DOHH2 (cell line): ENCODE measurements at regions not wholly inside any gene's neighbourhood (a gene's known extent, or its start where the extent isn't known, plus 50 kb on each side); places are given as distances from the start of the nearest gene placed in this dataset.

Experiments used
- H3F3A ChIP-seq: fragments of 200-600 bp; sonication (generic), shearing (Covaris generic); 2 replicates; pipeline ENCODE4 v1.6.0; 2016; ENCODE audit warnings: antibody characterized with exemption, mild to moderate bottlenecking; ENCODE audit not compliant: control insufficient read depth, insufficient read depth
- H3K27ac ChIP-seq: fragments of 200-600 bp; sonication (generic); 2 replicates; pipeline ENCODE4 v1.5.1; 2014; ENCODE audit warnings: low read depth, mild to moderate bottlenecking, low read length, moderate library complexity
- H3K27me3 ChIP-seq: fragments of 200-600 bp; sonication (generic); 2 replicates; pipeline ENCODE4 v1.6.1; 2014; ENCODE audit warnings: mild to moderate bottlenecking, low read length, mixed read lengths; ENCODE audit not compliant: control insufficient read depth
- H3K36me3 ChIP-seq: fragments of 200-600 bp; sonication (generic); 2 replicates; pipeline ENCODE4 v1.6.1; 2014; ENCODE audit warnings: mild to moderate bottlenecking, low read length, moderate library complexity, mixed read lengths; ENCODE audit not compliant: control insufficient read depth
- H3K4me1 ChIP-seq: fragments of 200-600 bp; sonication (generic); 2 replicates; pipeline ENCODE4 v1.6.1; 2014; ENCODE audit warnings: mild to moderate bottlenecking, low read length, mixed read lengths; ENCODE audit not compliant: control insufficient read depth
- H3K4me2 ChIP-seq: fragments of 200-600 bp; sonication (generic); 2 replicates; pipeline ENCODE4 v1.6.0; 2014; ENCODE audit warnings: mild to moderate bottlenecking, low read length, moderate library complexity
- H3K4me3 ChIP-seq: fragments of 200-600 bp; sonication (generic); 2 replicates; pipeline ENCODE4 v1.5.1; 2014; ENCODE audit warnings: mild to moderate bottlenecking, low read length, mixed read lengths
- H3K79me2 ChIP-seq: fragments of 200-600 bp; sonication (generic); 2 replicates; pipeline ENCODE4 v1.6.1; 2014; ENCODE audit warnings: mild to moderate bottlenecking, low read length, mixed read lengths; ENCODE audit not compliant: control insufficient read depth
- H3K9me2 ChIP-seq: fragments of 200-600 bp; sonication (generic); replicated peaks from 2 replicates; pipeline ENCODE4 v1.6.1; 2014; ENCODE audit warnings: mild to moderate bottlenecking, low read length, mixed read lengths; ENCODE audit not compliant: control insufficient read depth
- H3K9me3 ChIP-seq: fragments of 200-600 bp; sonication (generic); 2 replicates; pipeline ENCODE4 v1.6.1; 2014; ENCODE audit warnings: antibody characterized with exemption, low read length, mixed read lengths; ENCODE audit not compliant: control insufficient read depth, insufficient read depth
- H4K20me1 ChIP-seq: fragments of 200-600 bp; sonication (generic); 2 replicates; pipeline ENCODE4 v1.6.0; 2014; ENCODE audit warnings: low read depth, mild to moderate bottlenecking, antibody characterized with exemption, low read length, moderate library complexity; ENCODE audit not compliant: control insufficient read depth, insufficient read depth
- EZH2phosphoT487 ChIP-seq: fragments of 200-600 bp; sonication (generic); IDR thresholded peaks from 2 replicates; pipeline ENCODE4 v1.6.1; 2017; ENCODE audit warnings: borderline replicate concordance, mild to moderate bottlenecking, antibody characterized with exemption, low read length, moderate library complexity, mixed read lengths
- TF ChIP-seq, protein P1 (sequence below): fragments of 200-600 bp; sonication (generic); IDR thresholded peaks from one replicate; pipeline ENCODE4 v1.5.1; 2014; ENCODE audit warnings: antibody characterized with exemption, mild to moderate bottlenecking, low read depth, low read length; ENCODE audit not compliant: poor library complexity, severe bottlenecking

GRCh38 chr11:70604221-70604620 is 205.9 kb downstream of the CTTN start:
- Histone ChIP-seq H4K20me1 (no peaks in the 10 kb centered on the region), H3K27ac (no peak overlapping the region), H3K36me3 (no peaks in the 10 kb centered on the region), H3K4me2 (no peak overlapping the region), H3F3A (no peaks in the 10 kb centered on the region), H3K9me2 (no peaks in the 10 kb centered on the region), H3K79me2 (no peaks in the 10 kb centered on the region), H3K4me1 (no peaks in the 10 kb centered on the region; the same call in 1 of the 2 replicates), H3K9me3 (no peaks in the 10 kb centered on the region), H3K27me3 (peaks cover 5% of the 10 kb centered on the region; the same call in 1 of the 2 replicates), H3K4me3 (no peak overlapping the region)
- TF ChIP-seq, protein P1, sequence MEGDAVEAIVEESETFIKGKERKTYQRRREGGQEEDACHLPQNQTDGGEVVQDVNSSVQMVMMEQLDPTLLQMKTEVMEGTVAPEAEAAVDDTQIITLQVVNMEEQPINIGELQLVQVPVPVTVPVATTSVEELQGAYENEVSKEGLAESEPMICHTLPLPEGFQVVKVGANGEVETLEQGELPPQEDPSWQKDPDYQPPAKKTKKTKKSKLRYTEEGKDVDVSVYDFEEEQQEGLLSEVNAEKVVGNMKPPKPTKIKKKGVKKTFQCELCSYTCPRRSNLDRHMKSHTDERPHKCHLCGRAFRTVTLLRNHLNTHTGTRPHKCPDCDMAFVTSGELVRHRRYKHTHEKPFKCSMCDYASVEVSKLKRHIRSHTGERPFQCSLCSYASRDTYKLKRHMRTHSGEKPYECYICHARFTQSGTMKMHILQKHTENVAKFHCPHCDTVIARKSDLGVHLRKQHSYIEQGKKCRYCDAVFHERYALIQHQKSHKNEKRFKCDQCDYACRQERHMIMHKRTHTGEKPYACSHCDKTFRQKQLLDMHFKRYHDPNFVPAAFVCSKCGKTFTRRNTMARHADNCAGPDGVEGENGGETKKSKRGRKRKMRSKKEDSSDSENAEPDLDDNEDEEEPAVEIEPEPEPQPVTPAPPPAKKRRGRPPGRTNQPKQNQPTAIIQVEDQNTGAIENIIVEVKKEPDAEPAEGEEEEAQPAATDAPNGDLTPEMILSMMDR: no peak
- TF ChIP-seq EZH2phosphoT487: no peak

DNA sequence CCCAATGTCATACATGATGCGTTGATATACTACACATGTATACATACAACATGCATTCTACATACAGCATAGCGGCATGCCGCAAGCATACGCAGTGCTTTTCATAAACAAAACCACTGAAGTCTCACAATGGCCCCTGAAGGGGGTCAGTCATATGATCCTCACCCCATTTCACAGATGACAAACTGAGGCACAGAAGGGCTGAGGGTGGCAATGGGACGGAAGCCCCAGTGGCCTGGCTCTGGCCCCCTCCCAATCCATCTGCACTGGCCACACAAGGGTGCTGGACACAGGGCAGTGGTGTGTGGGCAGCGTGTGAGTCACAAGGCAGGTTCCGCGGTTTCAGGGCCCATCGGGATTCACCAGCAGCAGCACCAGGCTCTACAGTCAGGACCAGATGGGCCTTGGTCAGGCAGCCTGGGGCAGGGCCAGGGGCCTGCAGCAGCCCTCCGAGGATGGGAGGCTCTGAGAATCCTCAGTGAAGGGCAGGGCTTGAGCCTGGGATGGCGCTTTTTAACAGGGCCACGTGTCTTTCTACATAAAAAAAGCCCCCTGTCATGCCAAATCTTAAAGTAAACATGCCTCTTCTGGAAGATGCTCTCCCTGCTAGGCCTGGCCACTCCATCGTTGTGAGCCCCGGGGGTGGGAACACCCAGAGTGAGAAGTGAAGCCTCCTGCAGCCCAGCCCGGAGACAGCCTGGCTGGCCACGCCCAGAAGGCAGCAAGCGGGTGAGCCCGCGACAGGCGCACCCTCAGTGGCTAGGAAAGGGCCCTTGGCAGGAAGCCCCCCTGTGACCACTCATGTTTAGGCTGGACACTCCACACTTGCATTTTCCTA is 206.5 kb downstream of the CTTN start:
- Histone ChIP-seq H3K79me2 (no peaks in the 10 kb centered on the region), H3K36me3 (no peaks in the 10 kb centered on the region), H4K20me1 (no peaks in the 10 kb centered on the region), H3K9me2 (no peaks in the 10 kb centered on the region), H3K9me3 (no peaks in the 10 kb centered on the region), H3K27me3 (peaks cover 5% of the 10 kb centered on the region; the same call in 1 of the 2 replicates), H3F3A (no peaks in the 10 kb centered on the region), H3K4me1 (no peaks in the 10 kb centered on the region; the same call in 1 of the 2 replicates), H3K4me2 (no peak overlapping the region), H3K4me3 (no peak overlapping the region), H3K27ac (no peak overlapping the region)
- TF ChIP-seq, protein P1: no peak
- TF ChIP-seq EZH2phosphoT487: no peak

GRCh38 chr11:70605468-70605815 is 207.1 kb downstream of the CTTN start:
- Histone ChIP-seq H3K4me2 (no peak overlapping the region), H3K79me2 (no peaks in the 10 kb centered on the region), H3K4me3 (no peak overlapping the region), H3K27ac (no peak overlapping the region), H3F3A (no peaks in the 10 kb centered on the region), H3K36me3 (no peaks in the 10 kb centered on the region), H3K9me2 (no peaks in the 10 kb centered on the region), H3K4me1 (no peaks in the 10 kb centered on the region; the same call in 1 of the 2 replicates), H4K20me1 (no peaks in the 10 kb centered on the region), H3K9me3 (no peaks in the 10 kb centered on the region), H3K27me3 (peaks cover 5% of the 10 kb centered on the region; the same call in 1 of the 2 replicates)
- TF ChIP-seq, protein P1: no peak
- TF ChIP-seq EZH2phosphoT487: no peak
